ENCODE measurements at regions not wholly inside any gene's neighbourhood (a gene's known extent, or its start where the extent isn't known, plus 50 kb on each side); places are given as distances from the start of the nearest gene placed in this dataset.

DNA sequence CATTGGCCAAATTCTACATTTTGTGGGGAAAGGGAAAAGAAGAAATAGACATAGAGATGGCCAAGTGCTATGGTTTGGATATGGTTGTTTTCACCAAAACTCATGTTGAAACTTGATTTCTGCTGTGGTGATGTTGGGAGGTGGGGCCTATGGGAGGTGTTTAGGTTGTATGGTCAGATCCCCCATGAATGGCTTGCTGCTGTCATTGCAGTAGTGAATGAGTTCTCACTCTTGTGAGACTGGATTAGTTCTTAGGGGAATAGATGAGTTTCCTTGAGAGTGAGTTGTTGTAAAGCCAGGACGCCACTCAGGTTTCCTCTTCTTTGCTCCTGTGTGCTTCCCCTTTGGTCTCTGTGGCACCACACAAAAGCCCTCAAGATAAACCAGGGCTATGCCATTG lies 242.6 kb upstream of the RFC3 start:
- TF ChIP-seq JUND (IDR thresholded peaks at IDR 0.05; ENCODE audit: low read depth): no peak

DNA sequence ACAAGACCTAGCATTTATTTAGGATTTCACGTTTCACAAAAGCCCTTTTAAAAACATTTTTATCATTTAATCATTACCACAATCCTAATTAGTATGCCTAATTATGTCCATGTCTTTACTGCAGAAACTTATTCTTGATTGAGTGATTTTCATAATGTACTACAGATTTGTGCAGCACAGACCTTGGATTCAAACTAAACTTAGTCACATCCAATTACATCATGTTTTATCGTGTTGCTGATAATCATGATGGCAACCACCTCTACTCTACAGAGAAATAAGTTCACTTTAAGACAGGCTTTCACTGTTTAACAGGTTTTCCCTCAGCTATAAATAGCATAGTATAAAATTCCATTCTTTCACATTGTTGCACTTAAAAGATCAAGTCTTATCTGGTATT lies 240.9 kb upstream of the RFC3 start:
- no peak for DNase-seq (ENCODE audit: low read depth in 1 of 2, low spot score in 1 of 2)
- in situ Hi-C loops (cut with HindIII; ENCODE audit: low pct_unique_long_range_greater_than_20kb, low sequenced_read_pairs): no loop called here
- TF ChIP-seq JUND (IDR thresholded peaks at IDR 0.05; ENCODE audit: low read depth): no peak

More for the DNA sequence above, 242.6 kb upstream of the RFC3 start:
- no peak for DNase-seq (ENCODE audit: low read depth in 1 of 2, low spot score in 1 of 2)
- in situ Hi-C loops (cut with HindIII; ENCODE audit: low pct_unique_long_range_greater_than_20kb, low sequenced_read_pairs): no loop called here

- TF ChIP-seq JUND (IDR thresholded peaks at IDR 0.05; ENCODE audit: low read depth): no peak
- in situ Hi-C loops (cut with HindIII; ENCODE audit: low pct_unique_long_range_greater_than_20kb, low sequenced_read_pairs): no loop called here
- DNase-seq (ENCODE audit: low read depth in 1 of 2, low spot score in 1 of 2): no peak
Measured at GRCh38 chr13:33578786-33579185, 239.2 kb upstream of the RFC3 start.

- no peak for TF ChIP-seq JUND (IDR thresholded peaks at IDR 0.05; ENCODE audit: low read depth)
- DNase-seq (ENCODE audit: low read depth in 1 of 2, low spot score in 1 of 2): no peak
- in situ Hi-C loops (cut with HindIII; ENCODE audit: low pct_unique_long_range_greater_than_20kb, low sequenced_read_pairs): no loop called here
Measured at GRCh38 chr13:33582121-33582520, 235.8 kb upstream of the RFC3 start.

GRCh38 chr13:33583398-33583797 lies 234.6 kb upstream of the RFC3 start:
- TF ChIP-seq JUND (IDR thresholded peaks at IDR 0.05; ENCODE audit: low read depth): no peak
- DNase-seq (ENCODE audit: low read depth in 1 of 2, low spot score in 1 of 2): no peak
- in situ Hi-C loops (cut with HindIII; ENCODE audit: low pct_unique_long_range_greater_than_20kb, low sequenced_read_pairs): no loop called here

DNA sequence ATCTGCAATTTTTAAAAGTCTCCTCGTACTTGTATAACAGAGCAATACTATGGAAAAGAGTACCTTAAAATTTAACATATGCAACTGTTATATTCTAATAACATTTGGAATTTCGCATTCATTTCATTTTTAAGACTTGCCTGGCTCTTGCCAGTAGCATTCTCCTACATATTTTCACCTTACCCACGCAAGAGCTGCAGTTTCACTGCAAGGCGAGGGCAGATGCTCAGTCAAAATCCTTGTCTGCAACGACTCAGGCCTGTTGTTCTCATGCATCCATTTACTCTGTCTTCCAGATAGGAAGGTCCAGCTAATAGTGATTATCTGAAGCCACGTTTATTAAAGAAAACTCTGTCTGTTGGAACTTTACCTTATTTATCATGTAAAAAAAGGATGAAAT lies 227.0 kb upstream of the RFC3 start:
- no peak for TF ChIP-seq JUND (IDR thresholded peaks at IDR 0.05; ENCODE audit: low read depth)
- no peak for DNase-seq (ENCODE audit: low read depth in 1 of 2, low spot score in 1 of 2)
- in situ Hi-C loops (cut with HindIII; ENCODE audit: low pct_unique_long_range_greater_than_20kb, low sequenced_read_pairs): no loop called here

GRCh38 chr13:33606692-33607091 lies 211.3 kb upstream of the RFC3 start:
- DNase-seq (ENCODE audit: low read depth in 1 of 2, low spot score in 1 of 2): peak in 1 of 2 experiments; percentile 66
- no peak for TF ChIP-seq JUND (IDR thresholded peaks at IDR 0.05; ENCODE audit: low read depth)
- in situ Hi-C loops (cut with HindIII; ENCODE audit: low pct_unique_long_range_greater_than_20kb, low sequenced_read_pairs): no loop called here

DNA sequence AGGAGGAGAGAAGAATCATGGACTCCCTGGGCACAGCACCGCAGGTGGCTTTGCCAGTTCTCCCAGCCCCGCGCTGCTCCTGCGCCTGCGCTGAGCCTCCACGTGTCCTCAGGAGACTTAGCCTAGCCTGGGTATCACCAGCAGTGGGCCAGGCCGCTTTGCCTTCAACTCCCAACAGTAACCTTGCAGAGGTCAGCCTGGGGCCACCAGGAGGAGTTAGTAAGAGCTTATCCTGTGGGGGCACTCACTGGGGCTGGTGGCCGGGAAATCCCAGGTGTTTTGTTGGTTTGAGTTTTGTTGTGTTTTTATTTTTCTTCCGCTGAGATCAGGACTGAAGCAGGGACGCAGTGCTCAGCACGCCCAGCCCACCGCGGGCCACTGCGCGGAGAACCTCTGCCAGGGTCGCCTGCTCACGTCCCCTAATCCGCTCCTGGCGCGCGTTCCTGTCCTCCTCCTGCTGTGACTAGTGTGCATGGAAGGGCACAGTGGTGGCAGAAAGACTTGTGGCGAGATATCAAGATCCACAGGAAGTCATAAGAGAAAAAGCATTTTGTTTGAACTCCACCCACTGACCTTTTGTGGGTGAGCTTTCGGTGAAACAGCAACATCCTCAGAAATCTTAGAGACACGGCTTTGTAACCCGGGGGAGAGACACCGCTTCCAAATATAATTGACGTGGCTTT lies 207.4 kb upstream of the RFC3 start:
- DNase-seq (ENCODE audit: low read depth in 1 of 2, low spot score in 1 of 2): no peak
- TF ChIP-seq JUND (IDR thresholded peaks at IDR 0.05; ENCODE audit: low read depth): no peak

DNA sequence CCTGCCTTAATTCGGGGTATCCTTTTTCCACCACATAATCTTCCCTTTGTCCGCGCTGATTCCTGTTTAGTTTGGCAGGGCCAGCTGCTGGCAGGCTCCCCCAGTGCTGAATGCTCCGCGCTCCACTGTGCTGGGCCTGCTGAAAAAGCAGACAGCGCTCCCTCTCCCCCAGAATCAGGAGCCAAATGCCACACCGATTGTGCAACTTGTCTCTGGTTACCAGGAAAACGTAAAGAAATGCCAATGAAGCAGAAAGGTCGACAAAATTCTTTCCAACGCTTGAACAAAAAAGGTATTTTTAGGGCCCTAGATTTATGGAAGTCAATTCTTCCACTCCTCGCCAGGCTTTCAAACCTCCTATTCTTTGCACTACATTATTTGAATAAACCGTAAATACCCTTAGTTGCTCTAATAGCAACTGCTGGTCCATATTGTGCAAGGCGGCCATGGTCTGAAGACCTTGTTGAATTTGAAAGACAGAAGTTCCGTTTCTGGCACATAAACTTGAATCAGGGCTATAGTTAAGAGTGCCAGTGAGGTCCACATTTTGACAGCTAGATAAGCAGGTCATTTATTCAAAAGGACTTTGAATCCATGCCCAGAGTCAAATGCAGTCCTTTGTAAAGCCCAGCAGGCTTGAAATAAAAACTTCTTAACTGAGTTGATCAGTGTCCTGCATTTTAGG lies 206.7 kb upstream of the RFC3 start:
- in situ Hi-C loops (cut with HindIII; ENCODE audit: low pct_unique_long_range_greater_than_20kb, low sequenced_read_pairs): no loop called here
- DNase-seq (ENCODE audit: low read depth in 1 of 2, low spot score in 1 of 2): no peak
- no peak for TF ChIP-seq JUND (IDR thresholded peaks at IDR 0.05; ENCODE audit: low read depth)

More for the DNA sequence above, 207.4 kb upstream of the RFC3 start:
- in situ Hi-C loops (cut with HindIII; ENCODE audit: low pct_unique_long_range_greater_than_20kb, low sequenced_read_pairs): no loop called here

DNA sequence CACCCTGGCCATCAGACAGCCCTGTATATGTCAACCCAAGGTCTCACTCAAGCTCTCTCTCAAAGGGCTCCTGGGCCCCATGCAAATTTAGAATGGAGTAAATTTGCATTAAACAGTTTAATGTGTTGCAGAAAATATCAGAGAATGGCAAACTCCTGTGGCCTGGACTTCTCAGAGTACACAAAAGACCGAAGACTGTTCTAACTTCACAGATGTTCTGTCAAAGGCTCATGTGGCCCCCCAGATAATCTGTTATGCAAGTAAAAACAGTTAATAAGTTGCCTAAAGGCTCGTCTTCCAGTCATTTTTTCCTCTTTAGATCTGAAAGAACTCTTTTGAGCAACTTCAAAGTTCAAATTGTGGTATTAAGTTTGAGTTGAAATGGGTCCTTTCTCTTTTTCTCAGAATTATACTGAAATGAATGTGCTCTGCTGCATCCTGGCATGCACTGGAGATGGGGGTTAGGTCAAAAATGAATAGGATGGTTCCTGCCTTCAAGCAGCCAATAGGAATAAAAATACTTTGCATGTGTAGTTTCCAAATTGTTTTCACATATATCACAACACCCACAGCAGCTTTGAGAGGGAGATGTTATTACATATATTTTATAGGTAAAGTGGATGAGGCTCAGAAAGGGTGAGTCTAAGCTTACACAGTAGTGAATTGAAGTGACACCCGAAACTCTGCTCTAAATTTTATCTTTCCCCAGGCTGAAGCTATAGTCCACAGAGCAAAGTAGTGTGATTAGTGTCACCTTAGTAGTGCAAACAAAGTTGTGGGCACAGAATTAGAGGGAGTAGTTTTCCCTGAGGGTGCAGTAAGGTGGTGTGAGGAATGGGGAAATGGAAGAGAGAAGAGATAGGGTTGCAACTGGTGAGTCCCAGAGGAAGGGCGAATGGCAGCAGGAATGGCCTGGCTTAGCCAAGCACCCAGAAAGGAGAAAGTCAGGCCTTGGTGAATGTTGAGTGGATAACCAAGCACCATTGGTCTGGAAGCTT lies 205.0 kb upstream of the RFC3 start:
- in situ Hi-C loops (cut with HindIII; ENCODE audit: low pct_unique_long_range_greater_than_20kb, low sequenced_read_pairs): no loop called here
- DNase-seq (ENCODE audit: low read depth in 1 of 2, low spot score in 1 of 2): peak in 1 of 2 experiments; percentile 64

DNA sequence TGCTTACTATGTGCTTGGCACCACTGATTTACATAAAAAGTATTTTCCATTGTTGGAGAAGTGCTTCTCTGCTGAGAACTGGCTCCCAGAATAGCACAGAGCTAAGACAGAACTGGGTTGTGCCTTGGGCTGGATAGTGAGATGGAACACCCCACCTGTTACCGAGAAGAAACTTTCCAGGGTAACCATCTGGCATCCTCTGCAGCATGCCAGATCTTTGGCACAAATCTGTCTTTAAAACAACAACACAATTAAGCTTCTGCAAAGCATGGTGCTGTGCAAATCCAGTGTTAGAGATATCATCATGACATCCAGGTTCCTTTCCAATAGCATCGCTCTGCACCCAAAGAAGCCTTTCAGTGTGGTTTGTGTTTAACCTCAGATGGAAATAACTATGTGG lies 202.5 kb upstream of the RFC3 start:
- in situ Hi-C loops (cut with HindIII; ENCODE audit: low pct_unique_long_range_greater_than_20kb, low sequenced_read_pairs): no loop called here
- peak in 1 of 2 experiments; percentile 63 for DNase-seq (ENCODE audit: low read depth in 1 of 2, low spot score in 1 of 2)
- no peak for TF ChIP-seq JUND (IDR thresholded peaks at IDR 0.05; ENCODE audit: low read depth)

More for the DNA sequence above, 205.0 kb upstream of the RFC3 start:
- no peak for TF ChIP-seq JUND (IDR thresholded peaks at IDR 0.05; ENCODE audit: low read depth)

GRCh38 chr13:33616130-33616529 lies 201.8 kb upstream of the RFC3 start:
- no peak for DNase-seq (ENCODE audit: low read depth in 1 of 2, low spot score in 1 of 2)
- no peak for TF ChIP-seq JUND (IDR thresholded peaks at IDR 0.05; ENCODE audit: low read depth)
- in situ Hi-C loops (cut with HindIII; ENCODE audit: low pct_unique_long_range_greater_than_20kb, low sequenced_read_pairs): no loop called here

All from T47D (cell line).